NCI-H69 (cell line): ENCODE measurements at regions not wholly inside any gene's neighbourhood (a gene's known extent, or its start where the extent isn't known, plus 50 kb on each side); places are given as distances from the start of the nearest gene placed in this dataset.
A peak's percentile ranks its signal among the peaks of the same experiment; 100 is the strongest.
"Not testable (repeated sequence)": the region's sequence is repeated elsewhere in the genome, so short reads cannot be mapped to it uniquely, and the experiment has no call there.

Source experiments
- DNase-seq: peaks from one replicate; lab custom pipeline; 2025; lab: John Stamatoyannopoulos, UW

DNA sequence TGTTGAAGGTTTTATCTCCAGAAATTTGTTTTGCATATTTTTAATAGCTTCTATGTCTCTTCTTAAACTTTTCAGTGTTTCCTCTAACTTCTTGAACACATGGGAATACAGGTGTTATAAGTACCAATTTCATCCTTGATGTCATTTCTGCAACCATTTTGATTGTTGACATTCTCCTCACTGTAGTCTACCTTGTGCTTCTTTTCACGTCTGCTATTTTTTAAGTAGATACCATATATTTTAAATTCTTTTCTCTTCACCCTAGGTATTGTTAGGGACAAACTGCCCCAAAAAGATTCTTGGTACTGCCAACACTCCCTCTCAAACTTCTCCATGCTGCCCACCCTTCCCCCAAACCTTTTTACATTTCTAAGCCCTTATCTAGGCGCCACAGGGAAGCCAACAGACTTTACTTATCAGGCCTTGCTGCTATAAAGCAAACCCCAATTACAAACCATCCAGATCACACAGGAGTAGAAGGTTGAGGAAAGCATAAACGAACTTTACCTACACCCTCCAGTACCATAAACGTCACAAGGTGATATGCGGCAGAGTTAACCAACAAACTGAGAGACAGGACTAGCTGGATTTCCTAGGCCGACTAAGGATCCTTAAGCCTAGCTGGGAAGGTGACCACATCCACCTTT, 1165.3 kb downstream of the TAF11L14 start:
- DNase-seq: no peak

DNA sequence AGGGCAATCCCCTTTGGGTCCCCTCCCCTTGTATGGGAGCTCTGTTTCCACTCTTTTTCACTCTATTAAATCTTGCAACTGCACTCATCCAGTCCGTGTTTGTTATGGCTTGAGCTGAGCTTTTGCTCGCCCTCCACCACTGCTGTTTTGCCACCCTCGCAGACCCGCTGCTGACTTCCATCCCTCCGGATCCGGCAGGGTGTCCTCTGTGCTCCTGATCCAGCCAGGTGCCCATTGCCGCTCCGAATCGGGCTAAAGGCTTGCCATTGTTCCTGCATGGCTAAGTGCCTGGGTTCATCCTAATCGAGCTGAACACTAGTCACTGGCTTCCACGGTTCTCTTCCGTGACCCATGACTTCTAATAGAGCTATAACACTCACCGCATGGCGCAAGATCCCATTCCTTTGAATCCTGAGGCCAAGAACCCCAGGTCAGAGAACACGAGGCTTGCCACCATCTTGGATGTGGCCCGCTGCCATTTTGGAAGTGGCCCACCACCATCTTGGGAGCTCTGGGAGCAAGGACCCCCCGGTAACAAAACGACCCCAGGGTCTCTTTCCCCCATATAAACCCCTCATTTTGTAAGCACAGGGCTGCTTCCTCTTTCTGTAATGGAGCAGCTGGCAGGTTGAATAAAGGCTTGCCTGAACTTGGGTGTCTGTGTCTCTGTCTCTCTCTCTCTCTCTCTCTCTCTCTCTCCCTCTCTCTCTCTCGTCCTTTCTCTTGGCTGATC, 1166.2 kb downstream of the TAF11L14 start:
- no peak for DNase-seq

DNA sequence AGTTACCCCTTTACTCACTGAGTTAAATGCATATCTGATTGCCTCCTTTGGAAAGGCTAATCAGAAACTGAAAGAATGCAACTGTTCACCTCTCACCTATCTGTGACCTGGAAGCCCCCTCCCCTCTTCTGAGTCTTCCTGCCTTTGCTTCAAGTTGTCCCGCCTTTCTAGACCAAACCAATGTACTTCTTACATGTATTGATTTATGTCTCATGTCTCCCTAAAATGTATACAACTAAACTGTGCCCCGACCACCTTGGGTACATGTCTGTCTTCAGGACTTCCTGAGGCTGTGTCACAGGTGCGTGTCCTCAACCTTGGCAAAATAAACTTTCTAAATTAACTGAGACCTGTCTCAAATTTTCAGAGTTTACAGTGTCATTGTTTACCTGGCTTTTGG, 1167.2 kb downstream of the TAF11L14 start:
- not testable (repeated sequence) for DNase-seq

DNA sequence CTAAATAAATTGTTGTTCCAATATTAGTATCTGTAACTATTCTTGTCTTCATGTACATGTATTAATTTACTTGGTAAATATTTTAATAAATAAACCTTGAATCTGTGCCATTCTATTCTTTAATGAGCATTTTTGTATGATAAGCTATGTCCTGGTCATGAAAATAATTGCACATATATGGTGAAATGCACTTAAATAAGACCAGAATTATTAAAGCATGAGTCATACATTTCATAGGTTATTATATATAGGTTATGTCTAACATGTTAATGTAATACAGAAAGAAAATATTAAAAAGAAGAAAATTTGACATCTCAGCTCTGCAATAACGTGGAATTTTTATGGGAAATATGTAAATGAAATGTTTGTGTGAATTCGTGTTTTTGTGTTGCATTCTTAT, 1168.1 kb downstream of the TAF11L14 start:
- DNase-seq: no peak

DNA sequence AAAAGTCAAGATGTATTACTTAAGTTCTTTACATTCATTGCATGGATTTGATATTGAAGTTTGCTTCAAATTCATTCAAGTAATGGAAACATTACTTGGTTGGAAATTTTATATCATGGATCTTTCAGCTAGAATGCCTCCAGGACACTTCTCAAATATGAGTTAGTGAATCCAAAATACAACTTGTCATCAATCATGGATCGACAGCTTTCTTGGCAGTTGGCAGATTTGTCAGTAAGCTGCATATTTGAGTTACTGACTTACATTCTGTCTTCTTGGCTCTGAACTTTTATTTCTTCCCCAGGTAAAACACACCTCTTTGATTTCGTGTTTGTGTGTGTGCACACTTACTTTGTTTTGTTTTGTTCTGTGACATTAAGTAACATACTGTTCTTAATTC, 1171.1 kb downstream of the TAF11L14 start:
- peak; percentile 28 for DNase-seq

DNA sequence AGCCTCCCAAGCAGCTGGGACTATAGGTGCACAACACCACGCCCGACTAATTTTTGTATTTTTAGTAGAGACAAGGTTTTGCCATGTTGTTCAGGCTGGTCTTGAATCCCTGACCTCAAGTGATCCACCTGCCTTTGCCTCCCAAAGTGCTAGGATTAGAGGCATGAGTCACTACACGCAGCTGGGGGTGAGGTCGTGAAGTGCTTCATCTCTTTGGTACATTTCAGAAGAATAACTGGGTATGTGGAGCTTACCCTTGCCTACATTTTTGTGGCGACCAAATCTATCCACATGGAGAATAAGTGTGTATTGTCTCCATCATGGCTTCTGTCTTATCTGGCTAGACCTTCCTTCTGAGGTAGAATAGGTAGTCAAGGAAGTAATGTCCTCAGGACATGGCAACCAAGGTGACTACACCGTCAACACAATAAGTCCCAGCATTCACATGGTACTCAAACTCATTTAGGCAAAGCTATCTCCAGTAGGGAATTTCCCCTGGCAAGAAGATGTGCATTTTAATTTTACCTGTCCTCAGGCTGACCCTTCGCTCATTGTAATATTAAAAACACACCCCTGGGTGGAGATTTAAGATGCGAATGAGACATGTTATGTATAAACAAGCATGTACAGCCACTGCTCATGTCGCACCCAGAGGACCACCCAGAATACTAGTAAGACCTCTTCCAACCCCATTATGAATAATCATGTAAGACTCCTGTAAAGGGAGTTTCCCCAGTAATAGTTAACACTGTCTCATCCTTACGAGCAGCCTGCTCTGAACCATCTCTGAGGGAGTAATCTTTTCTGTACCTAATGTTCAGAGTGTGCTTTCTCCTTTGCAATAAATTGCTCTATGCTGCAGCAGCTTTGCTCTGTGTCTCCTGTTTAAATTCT, 1173.2 kb downstream of the TAF11L14 start:
- DNase-seq: no peak

DNA sequence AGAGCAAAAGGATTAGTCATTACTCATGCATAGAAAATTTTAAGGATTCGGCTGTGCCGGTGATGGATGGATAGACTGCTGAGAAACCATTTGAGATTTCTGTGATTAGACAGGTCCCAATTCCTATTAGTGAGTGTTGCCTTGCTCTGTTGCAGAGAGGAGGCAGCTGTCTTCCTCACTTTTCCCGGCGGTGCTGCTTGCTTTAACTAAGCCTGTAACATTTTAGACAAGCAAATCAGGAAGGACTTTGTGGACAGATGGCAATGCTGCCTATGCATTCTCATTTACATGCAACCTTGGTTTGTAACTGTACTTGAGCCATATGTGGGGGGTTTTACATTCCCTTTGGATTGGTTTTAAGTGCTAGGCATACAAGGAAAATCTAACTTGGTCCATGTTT, 1176.3 kb downstream of the CDH18 start:
- DNase-seq: peak; percentile 79

DNA sequence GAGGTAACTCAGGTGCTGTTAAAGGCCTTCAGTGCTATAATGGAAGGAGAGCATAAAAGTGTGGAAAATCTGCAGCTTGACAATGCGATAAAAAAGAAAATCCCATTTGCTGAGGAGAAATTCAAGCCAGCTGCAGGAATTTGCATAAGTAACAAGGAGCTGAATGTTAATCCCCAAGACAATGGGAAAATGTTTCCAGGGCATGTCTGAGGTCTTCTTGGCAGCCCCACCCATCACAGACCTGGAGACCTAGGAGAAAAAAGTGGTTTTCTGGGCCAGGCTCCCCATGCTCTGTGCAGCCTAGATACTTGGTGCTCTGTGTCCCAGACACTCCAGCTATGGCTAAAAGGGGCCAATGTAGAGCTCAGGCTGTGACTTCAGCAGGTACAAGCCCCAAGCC, 1159.6 kb downstream of the CDH18 start:
- DNase-seq: no peak

DNA sequence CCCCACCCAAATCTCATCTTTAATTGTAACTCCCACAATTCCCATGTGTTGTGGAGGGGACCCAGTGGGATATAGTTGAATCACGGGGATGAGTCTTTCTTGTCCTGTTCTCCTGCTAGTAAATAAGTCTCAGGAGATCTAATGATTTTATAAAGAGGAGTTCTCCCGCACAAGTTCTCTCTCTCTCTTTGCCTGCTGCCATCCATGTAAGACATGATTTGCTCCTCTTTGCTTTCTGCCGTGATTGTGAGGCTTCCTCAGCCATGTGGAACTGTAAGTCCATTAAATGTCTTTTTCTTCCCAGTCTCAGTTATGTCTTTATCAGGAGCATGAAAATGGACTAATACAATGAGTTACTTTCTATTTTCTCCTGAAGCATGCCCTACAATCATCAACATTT, 1158.5 kb downstream of the CDH18 start:
- no peak for DNase-seq

DNA sequence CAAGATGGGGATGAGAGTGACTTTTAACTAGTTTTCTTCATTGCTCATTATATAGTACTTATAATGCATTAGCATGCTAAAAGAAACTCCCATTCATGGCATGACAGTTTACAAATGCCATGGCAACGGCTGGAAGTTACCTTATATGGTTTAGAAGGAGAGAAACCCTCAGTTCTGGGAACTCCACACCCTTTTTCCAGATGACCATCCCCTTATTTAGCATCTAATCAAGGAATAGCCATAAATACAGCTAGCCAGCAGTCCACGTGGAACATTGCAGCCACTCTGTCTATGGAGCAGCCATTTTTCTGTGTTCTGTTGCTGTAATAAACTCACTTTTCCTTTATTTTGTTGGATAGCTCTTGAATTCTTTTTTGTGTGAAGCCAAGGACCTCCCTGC, 1137.8 kb downstream of the CDH18 start:
- DNase-seq: no peak

DNA sequence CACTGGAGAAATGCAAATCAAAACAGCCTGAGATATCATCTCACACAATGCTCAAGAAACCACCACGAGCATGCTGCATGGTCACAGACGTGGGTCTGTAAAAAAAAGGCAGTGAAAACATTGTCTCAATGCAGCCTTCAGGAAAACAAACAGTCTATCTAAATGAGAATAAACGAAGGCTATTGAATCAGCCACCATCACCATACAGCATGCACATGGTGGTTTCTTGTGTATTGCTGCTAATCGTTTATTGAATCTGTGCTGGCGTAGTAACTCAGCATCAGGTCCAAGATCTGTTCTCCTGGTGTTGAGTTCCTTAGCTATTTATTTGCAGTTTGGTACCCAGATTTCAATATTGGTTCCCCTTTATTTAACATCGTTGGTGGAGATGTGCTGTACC, 1115.0 kb downstream of the CDH18 start:
- no peak for DNase-seq

DNA sequence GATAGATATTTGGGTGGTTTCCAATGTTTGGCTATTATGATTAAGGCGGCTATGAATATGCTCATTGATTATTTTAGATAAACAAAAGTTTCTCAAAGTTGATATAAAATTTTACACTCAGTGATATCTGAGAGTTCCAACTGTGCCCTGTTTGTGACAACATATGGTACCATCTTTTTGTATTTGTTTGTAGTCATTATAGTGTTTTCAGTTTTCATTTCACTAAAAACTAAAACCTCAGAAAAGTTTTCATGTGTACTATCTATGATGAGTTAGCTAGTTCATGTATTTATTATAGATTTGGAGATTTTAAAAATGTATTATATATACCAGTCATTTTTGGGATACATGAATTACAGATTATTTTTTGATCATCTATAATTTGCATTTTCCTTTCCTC, 1111.4 kb downstream of the CDH18 start:
- DNase-seq: no peak

DNA sequence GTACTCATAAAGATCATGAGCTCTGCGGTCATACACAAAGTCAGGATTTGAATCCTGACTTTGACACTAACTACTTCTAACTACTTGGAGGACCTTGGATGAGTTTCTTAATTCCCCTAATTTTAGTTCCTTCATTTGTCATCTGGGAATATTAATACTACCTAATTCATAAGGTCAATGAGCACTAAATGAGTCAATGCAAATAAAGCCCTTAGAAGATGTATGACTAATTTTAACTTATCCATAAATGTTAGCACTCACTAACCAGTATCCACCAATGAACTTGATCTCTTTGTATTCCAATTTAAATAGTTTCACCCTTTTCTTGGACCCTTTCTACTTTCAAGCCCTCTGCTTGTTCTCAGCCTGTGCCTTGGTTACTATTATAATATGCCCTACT, 1106.4 kb downstream of the CDH18 start:
- DNase-seq: peak; percentile 11

DNA sequence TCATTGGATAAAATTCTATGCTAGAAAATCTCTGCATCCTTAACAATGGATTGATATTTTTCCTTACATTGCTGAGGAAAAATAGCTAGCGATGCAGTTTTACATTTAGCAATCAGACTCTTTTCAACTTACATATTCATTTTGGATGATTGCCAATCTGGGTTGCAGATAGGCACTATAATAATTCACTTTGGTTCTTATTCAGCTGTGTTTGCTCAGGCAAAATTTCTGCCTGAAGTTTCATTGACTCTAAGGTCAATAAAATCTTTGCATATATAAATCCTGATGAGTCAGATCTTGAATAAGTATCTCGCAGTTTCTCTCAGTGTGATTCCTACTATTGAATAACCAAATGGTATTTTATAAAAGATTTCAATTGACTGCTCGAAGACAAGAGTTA, 1105.8 kb downstream of the CDH18 start:
- peak; percentile 84 for DNase-seq

DNA sequence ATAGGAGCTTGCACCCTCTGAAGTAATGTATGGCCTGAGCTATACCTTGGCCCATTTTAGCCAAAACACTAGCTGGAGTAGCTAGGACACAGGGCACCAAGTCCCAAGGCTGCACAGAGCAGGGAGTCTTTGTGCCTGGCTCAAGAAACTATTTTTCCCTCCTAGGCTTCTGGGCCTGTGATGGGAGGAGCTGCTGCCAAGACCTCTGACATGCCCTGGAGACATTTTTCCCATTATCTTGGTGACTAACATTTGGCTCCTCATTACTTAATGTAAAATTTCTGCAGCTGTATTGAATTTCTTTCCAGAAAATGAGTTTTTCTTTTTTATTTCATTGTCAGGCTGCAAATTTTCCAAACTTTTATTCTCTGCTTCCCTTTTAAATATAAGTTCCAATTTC, 1099.2 kb downstream of the CDH18 start:
- DNase-seq: no peak

DNA sequence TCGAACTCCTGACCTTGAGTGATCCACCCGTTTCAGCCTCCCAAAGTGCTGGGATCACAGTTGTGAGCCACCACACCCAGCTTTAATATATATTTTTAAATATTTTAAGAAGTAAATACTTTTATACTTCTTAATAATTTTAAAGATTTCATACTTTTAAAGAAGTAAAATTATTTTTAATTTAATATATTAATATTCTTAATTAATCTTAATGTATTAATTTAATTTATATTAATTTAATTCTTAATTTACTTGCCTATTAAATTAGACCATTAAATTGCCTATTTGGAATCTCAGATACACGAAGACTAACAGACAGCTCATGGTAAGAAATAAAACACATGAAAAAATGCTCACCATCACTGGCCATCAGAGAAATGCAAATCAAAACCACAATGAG, 1087.4 kb downstream of the CDH18 start:
- no peak for DNase-seq

DNA sequence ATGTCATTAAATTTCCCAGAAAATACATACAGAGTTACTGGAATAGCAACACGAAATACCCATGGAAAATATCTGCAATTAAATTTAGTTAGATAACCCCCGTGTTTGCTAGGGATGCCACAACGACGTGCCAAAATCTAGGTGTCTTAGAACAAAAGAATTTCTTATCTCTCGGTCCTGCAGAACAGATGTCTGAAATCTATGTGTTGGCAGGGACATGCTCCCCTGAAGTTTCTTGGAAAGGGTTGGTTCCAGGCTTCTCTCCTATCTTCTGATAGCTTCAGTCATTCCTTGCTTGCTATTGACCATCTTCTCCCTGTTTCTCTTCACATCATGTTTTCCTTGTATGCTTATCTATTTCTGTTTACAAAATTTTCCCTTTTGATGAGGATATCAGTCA, 1067.0 kb downstream of the CDH18 start:
- DNase-seq: no peak

DNA sequence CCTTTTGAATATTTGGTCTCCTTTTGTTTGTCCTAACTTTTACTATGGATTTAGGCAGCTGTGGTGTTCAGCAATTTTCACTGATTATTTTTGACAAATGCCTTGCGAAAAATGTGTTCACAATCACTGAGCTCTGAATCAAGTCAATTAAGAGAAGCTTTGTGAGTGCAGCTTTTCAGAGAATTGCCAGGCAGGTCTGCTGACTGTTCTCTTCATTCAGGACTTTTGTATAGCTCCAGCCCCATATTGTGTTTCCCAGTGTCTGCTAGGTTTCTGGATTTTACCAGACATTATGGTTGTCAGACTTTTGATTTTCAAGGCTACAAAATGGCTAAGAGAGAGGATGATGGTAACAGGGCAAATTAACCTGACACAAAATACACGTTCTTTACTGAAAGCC, 1055.9 kb downstream of the CDH18 start:
- no peak for DNase-seq

DNA sequence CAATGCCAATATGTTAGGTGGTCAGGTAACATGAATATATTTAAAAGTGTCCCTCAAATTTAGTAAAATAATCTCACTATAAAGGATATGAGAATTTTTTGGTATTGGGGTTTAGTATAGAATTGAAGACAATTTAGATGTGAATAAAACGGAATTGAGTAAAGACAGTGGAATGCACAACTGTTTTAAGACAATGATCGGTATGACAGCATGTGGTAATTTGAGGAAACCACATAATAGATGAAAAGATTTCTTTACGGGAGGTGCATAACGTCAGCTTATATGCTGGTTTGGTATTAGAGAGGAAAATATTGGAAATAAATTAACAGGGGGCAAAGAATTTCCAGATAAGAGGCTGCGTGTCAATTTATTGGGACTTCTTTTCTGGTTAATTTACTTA, 1043.2 kb downstream of the CDH18 start:
- no peak for DNase-seq

DNA sequence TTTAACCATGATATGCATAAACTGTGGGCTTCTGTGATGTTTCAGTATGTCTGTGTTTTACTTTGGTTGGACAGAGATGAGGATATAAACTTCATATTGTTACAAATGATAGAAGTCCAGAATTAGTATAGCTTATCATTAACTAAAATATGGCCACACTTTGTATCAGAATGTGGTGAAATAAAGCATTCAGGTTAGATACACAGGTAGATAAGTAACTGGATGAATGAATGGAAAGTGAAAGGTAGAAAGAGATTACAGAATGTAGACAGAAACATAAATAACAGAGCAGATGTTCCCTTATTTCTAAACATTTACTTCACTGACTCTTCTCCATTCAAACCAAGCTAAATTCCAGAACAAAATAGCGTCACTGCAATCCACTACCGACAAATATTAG, 1033.8 kb downstream of the CDH18 start:
- DNase-seq: no peak

DNA sequence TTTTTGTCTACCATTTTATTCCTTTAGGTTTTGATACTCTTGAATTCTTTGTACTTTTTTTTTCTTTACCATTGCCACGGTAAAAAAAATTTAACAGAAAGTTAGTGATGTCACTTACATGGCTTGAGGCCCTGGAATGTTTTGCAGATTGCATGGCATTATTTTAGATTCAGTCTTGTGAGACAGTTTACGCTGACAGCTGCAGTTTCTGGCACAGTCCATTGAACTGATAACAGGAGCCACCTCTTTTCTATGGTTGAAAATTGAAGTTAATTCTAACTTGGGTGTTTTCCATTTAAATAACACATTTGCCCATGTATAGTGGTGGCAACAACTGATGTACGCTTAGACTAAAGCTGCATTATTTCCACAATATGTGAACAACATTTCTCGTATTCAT, 1028.5 kb downstream of the CDH18 start:
- no peak for DNase-seq

DNA sequence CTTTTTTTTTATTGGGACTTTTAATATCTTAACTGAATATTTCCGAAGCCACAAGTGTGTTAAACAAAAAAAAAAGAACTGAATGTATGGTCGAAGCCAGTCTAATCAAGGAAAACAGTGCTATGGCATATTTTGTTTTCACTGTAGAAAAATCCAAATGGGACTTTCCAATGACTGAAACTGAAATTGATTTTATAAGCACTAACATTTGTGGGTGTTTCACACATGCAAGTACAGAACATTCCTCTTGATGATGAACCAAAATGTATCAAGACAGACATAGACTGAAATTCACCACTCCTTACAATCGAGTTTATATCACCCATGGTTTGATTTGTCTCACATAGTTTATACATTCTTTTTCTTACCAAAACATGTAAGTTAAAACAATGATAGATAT, 1026.8 kb downstream of the CDH18 start:
- DNase-seq: no peak

DNA sequence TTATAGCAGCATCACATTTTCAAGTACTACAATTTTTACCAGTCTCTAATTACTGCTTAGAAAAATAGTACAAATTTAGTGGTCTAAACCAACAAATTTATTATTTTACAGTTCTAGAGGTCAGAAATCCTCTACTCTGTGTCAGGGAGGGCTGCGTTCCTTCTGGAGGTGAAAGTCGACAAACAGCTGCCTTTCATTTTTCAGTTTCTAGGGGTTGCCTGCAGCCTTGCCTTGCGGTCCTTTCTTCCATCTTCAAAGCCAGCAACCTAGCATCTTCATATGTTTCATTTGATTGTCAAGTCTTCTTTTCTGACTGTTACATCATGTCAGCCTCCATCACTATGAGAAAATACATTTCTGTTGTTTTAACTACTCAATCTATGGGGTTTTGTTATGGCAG, 1022.1 kb downstream of the CDH18 start:
- DNase-seq: no peak
